OCI-LY3 (cell line): ENCODE measurements at regions not wholly inside any gene's neighbourhood (a gene's known extent, or its start where the extent isn't known, plus 50 kb on each side); places are given as distances from the start of the nearest gene placed in this dataset.

Source experiments
- CTCF ChIP-seq: fragments of 200-600, 300-600 bp; sonication (generic); IDR thresholded peaks from 2 replicates; pipeline ENCODE4 v1.5.1; 2014; ENCODE audit warnings: antibody characterized with exemption, low read length, low read depth
- EZH2phosphoT487 ChIP-seq: fragments of 200-600 bp; shearing (Covaris generic); IDR thresholded peaks from 2 replicates; pipeline ENCODE4 v1.6.1; 2018; ENCODE audit warnings: antibody characterized with exemption, mixed run types, low read depth

- no peak for TF ChIP-seq CTCF
- TF ChIP-seq EZH2phosphoT487 = no peak
These were observed 186.7 kb downstream of the TM2D1 start for GRCh38 chr1:61538228-61538627.
